ENCODE measurements at regions not wholly inside any gene's neighbourhood (a gene's known extent, or its start where the extent isn't known, plus 50 kb on each side); places are given as distances from the start of the nearest gene placed in this dataset.
"Not testable (repeated sequence)": the region's sequence is repeated elsewhere in the genome, so short reads cannot be mapped to it uniquely, and the experiment has no call there.

DNA sequence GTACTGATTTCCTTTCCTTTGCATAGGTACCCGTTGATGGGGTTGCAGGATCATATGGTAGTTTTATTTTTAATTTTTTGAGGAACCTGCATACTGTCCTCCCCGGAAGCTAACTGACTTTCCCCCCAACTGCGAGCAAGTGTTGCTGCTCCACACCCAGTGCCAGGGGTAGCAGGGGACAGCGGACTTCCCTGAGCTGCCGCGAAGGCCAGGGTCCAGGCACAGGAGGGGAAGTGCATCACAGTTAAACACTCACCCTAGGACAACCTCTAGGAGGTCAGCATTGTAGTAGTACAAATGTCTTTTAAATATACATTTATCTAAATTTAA lies 201.7 kb downstream of the NPIPB11 start:
- Histone ChIP-seq H3K4me1 (ENCODE audit: control insufficient read depth, insufficient read depth, low read length) (no peaks in the 10 kb centered on the region), H3K4me3 (ENCODE audit: low read depth, low read length) (no peak overlapping the region), H3K36me3 (ENCODE audit: control insufficient read depth in 2 of 2, insufficient read depth in 1 of 2, low read length in 2 of 2) (no peaks in the 10 kb centered on the region), H3K9me3 (ENCODE audit: control insufficient read depth, insufficient read depth, low read depth, low read length) (no peaks in the 10 kb centered on the region), H3K27ac (ENCODE audit: extremely low read depth, low read depth, low read length) (no peak overlapping the region)
- TF ChIP-seq, protein P1, sequence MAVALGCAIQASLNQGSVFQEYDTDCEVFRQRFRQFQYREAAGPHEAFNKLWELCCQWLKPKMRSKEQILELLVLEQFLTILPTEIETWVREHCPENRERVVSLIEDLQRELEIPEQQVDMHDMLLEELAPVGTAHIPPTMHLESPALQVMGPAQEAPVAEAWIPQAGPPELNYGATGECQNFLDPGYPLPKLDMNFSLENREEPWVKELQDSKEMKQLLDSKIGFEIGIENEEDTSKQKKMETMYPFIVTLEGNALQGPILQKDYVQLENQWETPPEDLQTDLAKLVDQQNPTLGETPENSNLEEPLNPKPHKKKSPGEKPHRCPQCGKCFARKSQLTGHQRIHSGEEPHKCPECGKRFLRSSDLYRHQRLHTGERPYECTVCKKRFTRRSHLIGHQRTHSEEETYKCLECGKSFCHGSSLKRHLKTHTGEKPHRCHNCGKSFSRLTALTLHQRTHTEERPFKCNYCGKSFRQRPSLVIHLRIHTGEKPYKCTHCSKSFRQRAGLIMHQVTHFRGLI (tag by site-specific recombination; IDR thresholded peaks at IDR 0.05) = no peak
- TF ChIP-seq ZSCAN30 (tag by site-specific recombination; IDR thresholded peaks at IDR 0.05) = no peak
- TF ChIP-seq, protein P2, sequence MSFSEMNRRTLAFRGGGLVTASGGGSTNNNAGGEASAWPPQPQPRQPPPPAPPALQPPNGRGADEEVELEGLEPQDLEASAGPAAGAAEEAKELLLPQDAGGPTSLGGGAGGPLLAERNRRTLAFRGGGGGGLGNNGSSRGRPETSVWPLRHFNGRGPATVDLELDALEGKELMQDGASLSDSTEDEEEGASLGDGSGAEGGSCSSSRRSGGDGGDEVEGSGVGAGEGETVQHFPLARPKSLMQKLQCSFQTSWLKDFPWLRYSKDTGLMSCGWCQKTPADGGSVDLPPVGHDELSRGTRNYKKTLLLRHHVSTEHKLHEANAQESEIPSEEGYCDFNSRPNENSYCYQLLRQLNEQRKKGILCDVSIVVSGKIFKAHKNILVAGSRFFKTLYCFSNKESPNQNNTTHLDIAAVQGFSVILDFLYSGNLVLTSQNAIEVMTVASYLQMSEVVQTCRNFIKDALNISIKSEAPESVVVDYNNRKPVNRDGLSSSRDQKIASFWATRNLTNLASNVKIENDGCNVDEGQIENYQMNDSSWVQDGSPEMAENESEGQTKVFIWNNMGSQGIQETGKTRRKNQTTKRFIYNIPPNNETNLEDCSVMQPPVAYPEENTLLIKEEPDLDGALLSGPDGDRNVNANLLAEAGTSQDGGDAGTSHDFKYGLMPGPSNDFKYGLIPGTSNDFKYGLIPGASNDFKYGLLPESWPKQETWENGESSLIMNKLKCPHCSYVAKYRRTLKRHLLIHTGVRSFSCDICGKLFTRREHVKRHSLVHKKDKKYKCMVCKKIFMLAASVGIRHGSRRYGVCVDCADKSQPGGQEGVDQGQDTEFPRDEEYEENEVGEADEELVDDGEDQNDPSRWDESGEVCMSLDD (tag by site-specific recombination; IDR thresholded peaks at IDR 0.05) = no peak
- no peak for TF ChIP-seq ZIC2 (tag by site-specific recombination; IDR thresholded peaks at IDR 0.05)
- ChIA-PET POLR2A (no interaction called here), CTCF (no interaction called here)

DNA sequence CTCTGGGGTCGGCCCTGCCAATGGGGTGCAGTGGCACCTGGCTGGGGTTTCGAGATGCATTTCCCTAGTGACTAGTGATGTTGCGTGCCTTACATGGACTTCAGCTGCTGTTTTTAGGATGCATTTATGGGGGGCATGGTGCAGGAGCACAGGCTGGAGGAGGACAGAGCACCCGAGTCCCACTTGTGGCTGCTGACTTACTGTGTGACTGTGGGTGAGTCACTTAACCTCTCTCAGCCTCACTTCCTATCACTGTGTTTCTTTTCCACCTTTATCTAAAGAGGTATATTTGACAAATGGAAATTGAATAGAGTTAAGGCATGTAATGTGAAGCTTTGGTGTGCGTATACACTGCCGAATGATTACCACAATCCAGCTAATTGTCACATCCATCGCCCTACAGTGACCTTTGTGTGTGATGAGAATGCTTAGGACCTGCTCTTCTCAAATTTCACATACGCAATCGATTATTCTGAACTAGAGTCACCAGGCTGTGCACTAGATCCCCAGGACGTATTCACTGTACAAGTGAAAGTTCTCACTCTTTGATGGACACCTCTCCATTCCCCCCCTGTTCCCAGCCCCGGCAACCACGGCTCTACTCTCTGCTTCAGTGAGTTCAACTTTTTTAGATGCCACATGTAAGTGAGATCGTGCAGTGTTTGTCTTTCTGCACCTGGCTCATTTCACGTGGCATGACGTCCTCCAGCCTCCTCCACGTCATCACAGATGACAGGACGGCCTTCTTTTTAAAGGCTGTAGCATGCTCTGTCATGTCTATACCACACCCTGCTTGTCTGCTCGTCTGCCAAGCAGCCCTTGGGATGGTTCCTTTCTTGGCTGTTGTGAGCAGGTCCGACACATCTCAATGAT lies 202.3 kb downstream of the NPIPB11 start:
- H3K27ac ChIP-seq (ENCODE audit: extremely low read depth, low read depth, low read length); CTCF ChIA-PET; H3K9me3 ChIP-seq (ENCODE audit: control insufficient read depth, insufficient read depth, low read depth, low read length); H3K4me3 ChIP-seq (ENCODE audit: low read depth, low read length); H3K36me3 ChIP-seq (ENCODE audit: control insufficient read depth in 2 of 2, insufficient read depth in 1 of 2, low read length in 2 of 2); POLR2A ChIA-PET; H3K4me1 ChIP-seq (ENCODE audit: control insufficient read depth, insufficient read depth, low read length): not testable (repeated sequence)

DNA sequence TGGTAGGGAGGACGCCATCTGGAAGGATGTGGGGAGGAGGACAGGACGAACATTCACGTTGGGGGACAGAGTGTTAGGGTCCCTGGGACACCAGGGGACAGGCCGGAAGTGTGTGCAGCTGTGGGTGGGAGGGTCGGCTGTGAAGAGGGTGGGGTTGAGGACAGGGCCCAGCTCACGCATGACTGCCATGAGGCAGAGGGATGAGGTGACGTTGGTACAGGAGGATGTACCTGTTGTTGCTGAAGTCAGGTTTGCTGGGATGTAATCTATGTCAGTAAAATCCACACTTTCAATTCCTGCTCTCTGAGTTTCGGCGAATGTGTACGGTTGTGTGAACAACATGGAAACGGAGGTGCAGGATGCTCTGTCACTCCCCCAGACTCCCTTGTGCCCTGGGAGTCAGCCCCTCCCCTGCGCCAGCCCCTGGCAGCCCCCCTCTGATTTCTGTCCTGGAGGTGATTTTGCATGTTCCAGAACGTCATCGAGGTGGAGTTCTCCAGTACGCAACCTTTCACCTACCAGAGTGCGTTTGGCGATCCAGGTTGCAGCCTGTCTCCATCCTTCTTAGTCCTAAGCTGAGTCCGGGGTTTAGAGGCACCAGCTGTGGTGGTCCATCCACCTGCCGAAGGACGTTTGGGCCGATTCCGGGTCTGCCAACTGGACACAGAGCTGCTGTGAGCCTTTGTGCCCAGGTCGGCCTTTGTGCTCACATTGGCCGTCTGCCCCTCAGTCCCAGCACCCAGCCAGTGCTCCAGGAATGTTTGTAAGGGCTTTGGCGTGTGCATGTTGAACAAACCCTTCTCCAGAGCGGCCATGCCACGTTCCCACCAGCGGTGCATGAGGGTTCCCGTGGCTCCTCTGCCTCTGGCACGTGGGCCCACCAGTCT lies 203.2 kb downstream of the NPIPB11 start:
- H3K4me3 ChIP-seq (ENCODE audit: low read depth, low read length); CTCF ChIA-PET; H3K27ac ChIP-seq (ENCODE audit: extremely low read depth, low read depth, low read length); H3K4me1 ChIP-seq (ENCODE audit: control insufficient read depth, insufficient read depth, low read length); H3K36me3 ChIP-seq (ENCODE audit: control insufficient read depth in 2 of 2, insufficient read depth in 1 of 2, low read length in 2 of 2); POLR2A ChIA-PET; H3K9me3 ChIP-seq (ENCODE audit: control insufficient read depth, insufficient read depth, low read depth, low read length): not testable (repeated sequence)

DNA sequence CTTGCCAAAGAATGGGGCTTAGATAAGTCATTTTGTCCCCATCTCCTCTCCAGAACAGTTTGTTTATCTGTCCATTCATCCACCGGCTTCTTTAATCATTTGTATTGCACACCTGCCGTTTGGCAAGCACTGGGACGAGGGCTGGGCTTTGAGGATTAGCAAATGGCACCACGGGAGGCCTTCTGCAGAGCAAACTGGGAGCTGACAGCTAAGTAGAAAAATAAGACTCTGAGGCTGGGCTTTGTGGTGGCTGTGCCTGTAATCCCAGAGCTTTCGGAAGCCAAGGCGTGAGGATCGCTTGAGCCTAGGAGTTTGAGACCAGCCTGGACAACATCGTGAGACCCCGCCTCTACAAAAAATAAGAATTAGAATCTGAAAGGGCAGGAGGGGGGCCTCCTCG lies 203.9 kb downstream of the NPIPB11 start:
- H3K36me3 ChIP-seq (ENCODE audit: control insufficient read depth in 2 of 2, insufficient read depth in 1 of 2, low read length in 2 of 2); H3K4me1 ChIP-seq (ENCODE audit: control insufficient read depth, insufficient read depth, low read length); H3K4me3 ChIP-seq (ENCODE audit: low read depth, low read length); H3K27ac ChIP-seq (ENCODE audit: extremely low read depth, low read depth, low read length); H3K9me3 ChIP-seq (ENCODE audit: control insufficient read depth, insufficient read depth, low read depth, low read length); CTCF ChIA-PET; POLR2A ChIA-PET: not testable (repeated sequence)

DNA sequence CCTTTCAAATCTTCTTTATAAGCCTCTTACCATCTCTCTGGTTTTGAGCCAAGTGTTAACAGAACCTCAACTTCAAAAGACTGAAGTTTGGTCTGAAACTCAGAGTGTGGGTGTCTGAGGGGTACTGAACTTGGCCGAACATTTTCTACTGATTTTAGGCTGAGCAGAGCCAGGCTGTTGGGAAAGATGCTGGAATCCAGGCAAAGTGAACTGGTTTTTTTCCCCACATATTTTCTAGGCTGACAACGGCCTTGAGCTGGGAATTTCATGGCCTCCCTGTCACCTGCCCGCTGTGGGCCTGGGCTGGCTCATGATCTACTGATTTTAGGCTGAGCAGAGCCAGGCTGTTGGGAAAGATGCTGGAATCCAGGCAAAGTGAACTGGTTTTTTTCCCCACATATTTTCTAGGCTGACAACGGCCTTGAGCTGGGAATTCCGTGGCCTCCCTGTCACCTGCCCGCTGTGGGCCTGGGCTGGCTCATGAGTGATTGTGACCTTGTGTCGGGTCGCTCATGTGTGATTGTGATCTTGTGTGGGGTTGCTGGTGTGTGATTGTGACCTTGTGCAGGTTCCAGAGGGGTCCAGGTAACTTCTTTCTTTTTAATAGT lies 204.4 kb downstream of the NPIPB11 start:
- H3K27ac ChIP-seq (ENCODE audit: extremely low read depth, low read depth, low read length); H3K4me3 ChIP-seq (ENCODE audit: low read depth, low read length); H3K9me3 ChIP-seq (ENCODE audit: control insufficient read depth, insufficient read depth, low read depth, low read length); H3K4me1 ChIP-seq (ENCODE audit: control insufficient read depth, insufficient read depth, low read length); H3K36me3 ChIP-seq (ENCODE audit: control insufficient read depth in 2 of 2, insufficient read depth in 1 of 2, low read length in 2 of 2); CTCF ChIA-PET; POLR2A ChIA-PET: not testable (repeated sequence)
